Stimulated activated naive CD8-positive, alpha-beta T cell treated with anti-CD3 and anti-CD28 coated beads, Interleukin-15, Interleukin-2, amounts not matched to agents 100 U/mL and 50 U/mL, for 24 hours (primary cell): ENCODE measurements at regions not wholly inside any gene's neighbourhood (a gene's known extent, or its start where the extent isn't known, plus 50 kb on each side); places are given as distances from the start of the nearest gene placed in this dataset.
"Not testable (repeated sequence)": the region's sequence is repeated elsewhere in the genome, so short reads cannot be mapped to it uniquely, and the experiment has no call there.

Experiments used
- ATAC-seq: fragments of 150-1000 bp; cut with Tn5 transposase; one replicate; pipeline ENCODE4 v1.10.0; 2021
- DNase-seq: peaks from one replicate; pipeline ENCODE4 v3.0.0; 2021

GRCh38 chr9:96064826-96065481, 189.5 kb downstream of the ERCC6L2 start:
- DNase-seq: no peak
- no peak for ATAC-seq

- DNase-seq (no peak), ATAC-seq (no peak)
Observed at GRCh38 chr9:96062854-96063253, 187.4 kb downstream of the ERCC6L2 start.

GRCh38 chr9:96062031-96062430, 186.5 kb downstream of the ERCC6L2 start:
- no peak for DNase-seq
- ATAC-seq: no peak

GRCh38 chr9:96061293-96061987, 185.9 kb downstream of the ERCC6L2 start:
- DNase-seq (peak; percentile 49), ATAC-seq (peak; percentile 57)

GRCh38 chr9:96058218-96058617, 182.7 kb downstream of the ERCC6L2 start:
- ATAC-seq (no peak), DNase-seq (no peak)

- DNase-seq (peak; percentile 30), ATAC-seq (peak; percentile 55)
Observed at GRCh38 chr9:96057155-96057554, 181.7 kb downstream of the ERCC6L2 start.

GRCh38 chr9:96056226-96056625, 180.7 kb downstream of the ERCC6L2 start:
- ATAC-seq (no peak), DNase-seq (no peak)

- not testable (repeated sequence) for DNase-seq, ATAC-seq
Observed at GRCh38 chr9:96054248-96054647, 178.8 kb downstream of the ERCC6L2 start.

- DNase-seq: no peak
- no peak for ATAC-seq
Observed at GRCh38 chr9:96052686-96053085, 177.2 kb downstream of the ERCC6L2 start.

GRCh38 chr9:96051423-96051822, 175.9 kb downstream of the ERCC6L2 start:
- no peak for ATAC-seq
- no peak for DNase-seq

- ATAC-seq (no peak), DNase-seq (no peak)
Observed at GRCh38 chr9:96050861-96051155, 175.3 kb downstream of the ERCC6L2 start.

GRCh38 chr9:96050048-96050860, 174.8 kb downstream of the ERCC6L2 start:
- ATAC-seq (no peak), DNase-seq (no peak)

- DNase-seq: no peak
- ATAC-seq: no peak
Observed at GRCh38 chr9:96048956-96049831, 173.7 kb downstream of the ERCC6L2 start.

GRCh38 chr9:96048104-96048955, 172.8 kb downstream of the ERCC6L2 start:
- ATAC-seq (peak; percentile 83), DNase-seq (peak; percentile 59)

- DNase-seq (peak; percentile 43), ATAC-seq (peak; percentile 58)
Observed at GRCh38 chr9:96047741-96048103, 172.2 kb downstream of the ERCC6L2 start.

- DNase-seq (no peak), ATAC-seq (no peak)
Observed at GRCh38 chr9:96047116-96047639, 171.7 kb downstream of the ERCC6L2 start.

GRCh38 chr9:96045811-96046210, 170.3 kb downstream of the ERCC6L2 start:
- ATAC-seq (no peak), DNase-seq (no peak)

GRCh38 chr9:96044401-96044800, 168.9 kb downstream of the ERCC6L2 start:
- ATAC-seq (no peak), DNase-seq (no peak)

GRCh38 chr9:96040591-96041461, 165.3 kb downstream of the ERCC6L2 start:
- DNase-seq: no peak
- ATAC-seq: no peak

GRCh38 chr9:96038914-96039313, 163.4 kb downstream of the ERCC6L2 start:
- DNase-seq: no peak
- no peak for ATAC-seq
